ENCODE measurements at regions not wholly inside any gene's neighbourhood (a gene's known extent, or its start where the extent isn't known, plus 50 kb on each side); places are given as distances from the start of the nearest gene placed in this dataset.

- no peaks in the 10 kb centered on the region for H4K20me1 ChIP-seq (ENCODE audit: insufficient read depth)
- H3K4me2 ChIP-seq (ENCODE audit: low read length), result no peak overlapping the region
- no peaks in the 10 kb centered on the region for H3K27me3 ChIP-seq (ENCODE audit: insufficient read depth, low read depth, low read length)
- no peaks in the 10 kb centered on the region for H3K36me3 ChIP-seq (ENCODE audit: insufficient read depth, low read length)
- no peak overlapping the region for H2AFZ ChIP-seq (ENCODE audit: low read depth, low read length)
- H3K9me3 ChIP-seq (ENCODE audit: low read length), result peaks cover 5% of the 10 kb centered on the region
- H3K79me2 ChIP-seq (replicated peaks; ENCODE audit: insufficient read depth, low read length), result no peaks in the 10 kb centered on the region
- no peak overlapping the region for H3K4me3 ChIP-seq (ENCODE audit: low read length)
- H3K9ac ChIP-seq (ENCODE audit: low read length), result no peak overlapping the region
- no peaks in the 10 kb centered on the region for H3F3A ChIP-seq (ENCODE audit: insufficient read depth, low read length, poor library complexity, severe bottlenecking)
- TF ChIP-seq MXI1 (conservative IDR thresholded peaks at IDR 0.05; ENCODE audit: poor library complexity, severe bottlenecking) (no peak), REST (IDR thresholded peaks at IDR 0.05; ENCODE audit: borderline replicate concordance) (no peak), RAD21 (conservative IDR thresholded peaks at IDR 0.05) (no peak), EZH2 (IDR thresholded peaks at IDR 0.05; ENCODE audit: borderline replicate concordance, insufficient read depth, low read length, poor library complexity, severe bottlenecking) (no peak), POLR2AphosphoS5 (IDR thresholded peaks at IDR 0.05) (no peak), TAF1 (IDR thresholded peaks at IDR 0.05; ENCODE audit: low read depth) (no peak), EP300 (conservative IDR thresholded peaks at IDR 0.05; ENCODE audit: poor library complexity, severe bottlenecking) (no peak), CTCF (IDR thresholded peaks at IDR 0.05; ENCODE audit: poor library complexity, severe bottlenecking) (no peak), SMC3 (conservative IDR thresholded peaks at IDR 0.05; ENCODE audit: poor library complexity) (no peak)
- no peak overlapping the region for H3K27ac ChIP-seq (ENCODE audit: low read length)
- H3K9me2 ChIP-seq (ENCODE audit: insufficient read depth, low read length), result no peaks in the 10 kb centered on the region
Observed at GRCh38 chr1:229079016-229079595, 191.8 kb upstream of the RAB4A start.

GRCh38 chr1:229080361-229080760 lies 190.6 kb upstream of the RAB4A start:
- H3K9me3 ChIP-seq (ENCODE audit: low read length), result peaks cover 5% of the 10 kb centered on the region
- H2AFZ ChIP-seq (ENCODE audit: low read depth, low read length), result no peak overlapping the region
- no peaks in the 10 kb centered on the region for H3K27me3 ChIP-seq (ENCODE audit: insufficient read depth, low read depth, low read length)
- H3K9ac ChIP-seq (ENCODE audit: low read length), result no peak overlapping the region
- H3K4me3 ChIP-seq (ENCODE audit: low read length), result no peak overlapping the region
- H3K27ac ChIP-seq (ENCODE audit: low read length), result no peak overlapping the region
- H3K9me2 ChIP-seq (ENCODE audit: insufficient read depth, low read length), result no peaks in the 10 kb centered on the region
- H3F3A ChIP-seq (ENCODE audit: insufficient read depth, low read length, poor library complexity, severe bottlenecking), result no peaks in the 10 kb centered on the region
- no peaks in the 10 kb centered on the region for H4K20me1 ChIP-seq (ENCODE audit: insufficient read depth)
- H3K79me2 ChIP-seq (replicated peaks; ENCODE audit: insufficient read depth, low read length), result no peaks in the 10 kb centered on the region
- TF ChIP-seq EZH2 (IDR thresholded peaks at IDR 0.05; ENCODE audit: borderline replicate concordance, insufficient read depth, low read length, poor library complexity, severe bottlenecking) (no peak), MXI1 (conservative IDR thresholded peaks at IDR 0.05; ENCODE audit: poor library complexity, severe bottlenecking) (no peak), SMC3 (conservative IDR thresholded peaks at IDR 0.05; ENCODE audit: poor library complexity) (no peak)
- H3K4me2 ChIP-seq (ENCODE audit: low read length), result no peak overlapping the region
- no peaks in the 10 kb centered on the region for H3K36me3 ChIP-seq (ENCODE audit: insufficient read depth, low read length)
